HL-60/S4 treated with retinoic acid at 250 ng/mL for 4 days and 3 days (cell line): ENCODE measurements at regions not wholly inside any gene's neighbourhood (a gene's known extent, or its start where the extent isn't known, plus 50 kb on each side); places are given as distances from the start of the nearest gene placed in this dataset.
"Not testable (repeated sequence)": the region's sequence is repeated elsewhere in the genome, so short reads cannot be mapped to it uniquely, and the experiment has no call there.

Source experiments
- in situ Hi-C: fragments of 300-500 bp; cut with MboI; formaldehyde crosslinking; loops from 2 replicates; pipeline ENCODE4 v1.7.0; 2022; ENCODE audit warnings: low sequenced_read_pairs

- in situ Hi-C loops, result no loop called here
Observed at GRCh38 chr12:127760996-127761395, 506.0 kb upstream of the TMEM132C start.

GRCh38 chr12:127761880-127762279 lies 505.1 kb upstream of the TMEM132C start:
- in situ Hi-C loops, result no loop called here

- in situ Hi-C loops, result no loop called here
Observed at GRCh38 chr12:127767656-127768055, 499.3 kb upstream of the TMEM132C start.

GRCh38 chr12:127770118-127770517 lies 496.9 kb upstream of the TMEM132C start:
- in situ Hi-C loops, result no loop called here

GRCh38 chr12:127771546-127771945 lies 495.4 kb upstream of the TMEM132C start:
- in situ Hi-C loops, result no loop called here

GRCh38 chr12:127773520-127773919 lies 493.4 kb upstream of the TMEM132C start:
- in situ Hi-C loops, result no loop called here

GRCh38 chr12:127774828-127775227 lies 492.1 kb upstream of the TMEM132C start:
- in situ Hi-C loops, result no loop called here

- in situ Hi-C loops, result no loop called here
Observed at GRCh38 chr12:127779301-127780045, 487.5 kb upstream of the TMEM132C start.

- in situ Hi-C loops, result no loop called here
Observed at GRCh38 chr12:127780881-127781280, 486.1 kb upstream of the TMEM132C start.

GRCh38 chr12:127781336-127781735 lies 485.6 kb upstream of the TMEM132C start:
- in situ Hi-C loops, result no loop called here

- in situ Hi-C loops, result no loop called here
Observed at GRCh38 chr12:127785540-127785939, 481.4 kb upstream of the TMEM132C start.

GRCh38 chr12:127785986-127786590 lies 480.9 kb upstream of the TMEM132C start:
- in situ Hi-C loops, result no loop called here

GRCh38 chr12:127787544-127787943 lies 479.4 kb upstream of the TMEM132C start:
- in situ Hi-C loops, result no loop called here

- in situ Hi-C loops, result no loop called here
Observed at GRCh38 chr12:127790376-127790775, 476.6 kb upstream of the TMEM132C start.

GRCh38 chr12:127791217-127791616 lies 475.8 kb upstream of the TMEM132C start:
- in situ Hi-C loops, result no loop called here

- in situ Hi-C loops, result no loop called here
Observed at GRCh38 chr12:127797918-127798317, 469.1 kb upstream of the TMEM132C start.

- in situ Hi-C loops, result no loop called here
Observed at GRCh38 chr12:127802271-127802670, 464.7 kb upstream of the TMEM132C start.

GRCh38 chr12:127803545-127803944 lies 463.4 kb upstream of the TMEM132C start:
- in situ Hi-C loops, result no loop called here

- in situ Hi-C loops, result no loop called here
Observed at GRCh38 chr12:127809275-127809674, 457.7 kb upstream of the TMEM132C start.

- in situ Hi-C loops, result no loop called here
Observed at GRCh38 chr12:127810041-127810440, 456.9 kb upstream of the TMEM132C start.

- in situ Hi-C loops, result not testable (repeated sequence)
Observed at GRCh38 chr12:127810459-127810858, 456.5 kb upstream of the TMEM132C start.

- in situ Hi-C loops, result no loop called here
Observed at GRCh38 chr12:127811988-127812387, 455.0 kb upstream of the TMEM132C start.

- in situ Hi-C loops, result no loop called here
Observed at GRCh38 chr12:127813147-127813546, 453.8 kb upstream of the TMEM132C start.
